ENCODE measurements at regions not wholly inside any gene's neighbourhood (a gene's known extent, or its start where the extent isn't known, plus 50 kb on each side); places are given as distances from the start of the nearest gene placed in this dataset.

DNA sequence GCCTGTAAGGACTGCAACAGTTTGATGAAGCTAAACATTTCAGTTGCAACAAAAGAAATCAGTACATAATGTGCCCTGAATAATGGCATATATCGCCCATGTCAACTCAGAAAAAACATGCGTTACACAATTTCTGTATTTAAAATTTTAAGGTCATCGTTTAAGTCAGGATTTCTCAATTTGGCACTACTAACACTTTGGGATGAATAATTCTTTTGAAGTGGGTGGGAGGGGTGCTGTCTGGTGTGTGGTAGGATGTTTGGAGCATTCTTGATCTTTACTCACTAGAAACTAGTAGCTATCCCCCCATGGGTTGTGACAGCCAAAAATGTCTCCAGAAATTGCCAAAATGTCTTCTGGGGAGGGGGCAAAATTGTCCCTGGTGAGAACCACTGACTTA, 50.7 kb upstream of the CNTNAP4 start:
- no peaks in the 10 kb centered on the region for H3K9me3 ChIP-seq
- intact Hi-C loops (cut with DNase I): no loop called here
- WGBS (ENCODE audit: insufficient coverage, low coverage, low lambda C conversion rate, missing lambda C conversion rate): 83% methylated on average over 3 of the region's 3 CpGs
- no peak overlapping the region for H3K27ac ChIP-seq
- H3K36me3 ChIP-seq: no peaks in the 10 kb centered on the region
- DNase-seq (no peak), ATAC-seq (no peak)
- peaks cover 0 to 12% (median 5%) of the 10 kb centered on the region in 4 donors for H3K4me1 ChIP-seq
- H3K27me3 ChIP-seq: no peaks in the 10 kb centered on the region
- no peak overlapping the region for H3K4me3 ChIP-seq
- TF ChIP-seq, protein P1, sequence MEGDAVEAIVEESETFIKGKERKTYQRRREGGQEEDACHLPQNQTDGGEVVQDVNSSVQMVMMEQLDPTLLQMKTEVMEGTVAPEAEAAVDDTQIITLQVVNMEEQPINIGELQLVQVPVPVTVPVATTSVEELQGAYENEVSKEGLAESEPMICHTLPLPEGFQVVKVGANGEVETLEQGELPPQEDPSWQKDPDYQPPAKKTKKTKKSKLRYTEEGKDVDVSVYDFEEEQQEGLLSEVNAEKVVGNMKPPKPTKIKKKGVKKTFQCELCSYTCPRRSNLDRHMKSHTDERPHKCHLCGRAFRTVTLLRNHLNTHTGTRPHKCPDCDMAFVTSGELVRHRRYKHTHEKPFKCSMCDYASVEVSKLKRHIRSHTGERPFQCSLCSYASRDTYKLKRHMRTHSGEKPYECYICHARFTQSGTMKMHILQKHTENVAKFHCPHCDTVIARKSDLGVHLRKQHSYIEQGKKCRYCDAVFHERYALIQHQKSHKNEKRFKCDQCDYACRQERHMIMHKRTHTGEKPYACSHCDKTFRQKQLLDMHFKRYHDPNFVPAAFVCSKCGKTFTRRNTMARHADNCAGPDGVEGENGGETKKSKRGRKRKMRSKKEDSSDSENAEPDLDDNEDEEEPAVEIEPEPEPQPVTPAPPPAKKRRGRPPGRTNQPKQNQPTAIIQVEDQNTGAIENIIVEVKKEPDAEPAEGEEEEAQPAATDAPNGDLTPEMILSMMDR (IDR thresholded peaks at IDR 0.05): no peak
- no peak for TF ChIP-seq POLR2A (IDR thresholded peaks at IDR 0.05)

Small RNA genes lying in the stretch of these regions (small RNA-seq; reads per million reads assigned to genes)
- 0 reads per million in 2 experiments for gene RNA5SP430
